ENCODE measurements at regions not wholly inside any gene's neighbourhood (a gene's known extent, or its start where the extent isn't known, plus 50 kb on each side); places are given as distances from the start of the nearest gene placed in this dataset.

- TF ChIP-seq CTCF (conservative IDR thresholded peaks at IDR 0.05; ENCODE audit: low read depth, low read length) = no peak
- no peak for TF ChIP-seq EZH2 (IDR thresholded peaks at IDR 0.05; ENCODE audit: low read length, unreplicated experiment)
- no peak for TF ChIP-seq EZH2phosphoT487 (IDR thresholded peaks at IDR 0.05; ENCODE audit: borderline replicate concordance, low read length)
Observed at GRCh38 chr14:25843481-25844470, 754.1 kb downstream of the NOVA1 start.
